Gastroesophageal sphincter (tissue), 4 donors: ENCODE measurements at regions not wholly inside any gene's neighbourhood (a gene's known extent, or its start where the extent isn't known, plus 50 kb on each side); places are given as distances from the start of the nearest gene placed in this dataset.

Experiments
- ATAC-seq: fragments of 150-250 bp; one replicate; pipeline ENCODE4 v1.9.1; 2016; ENCODE audit warnings: mild to moderate bottlenecking, moderate library complexity
- H3K27ac ChIP-seq, 4 donors: fragments of 200-600 bp; sonication (generic) in 3 of 4; 1 replicate in 3 of 4; 2 replicates in 1 of 4; pipeline ENCODE4 v1.5.1; 2016 to 2019
- H3K27me3 ChIP-seq: fragments of 200-600 bp; sonication (generic); one replicate; pipeline ENCODE4 v1.5.1; 2019
- H3K36me3 ChIP-seq, 2 donors: fragments of 200-600 bp; sonication (generic); one replicate each; pipeline ENCODE4 v1.5.1; 2019; ENCODE audit warnings: control low read depth in 1 of 2
- H3K4me1 ChIP-seq, 3 donors: fragments of 200-600 bp; sonication (generic); 1 replicate in 2 of 3; 2 replicates in 1 of 3; pipeline ENCODE4 v1.5.1; 2016 to 2019; ENCODE audit warnings: control low read depth in 2 of 3
- H3K4me3 ChIP-seq, 2 donors: fragments of 200-600 bp; sonication (generic); one replicate each; pipeline ENCODE4 v1.5.1; 2019; ENCODE audit warnings: mild to moderate bottlenecking in 1 of 2, moderate library complexity in 1 of 2
- H3K9me3 ChIP-seq, 3 donors: fragments of 200-600 bp; sonication (generic); one replicate each; pipeline ENCODE4 v1.5.1; 2017 to 2019; ENCODE audit warnings: control low read depth in 2 of 3
- CTCF ChIP-seq, 4 experiments: fragments of 200-600 bp in 2 of 4; fragments of 450-650 bp in 2 of 4; sonication (generic) in 1 of 4; IDR thresholded peaks; one replicate each; pipeline ENCODE4 v1.5.1; 2017 to 2019; ENCODE audit warnings: antibody characterized with exemption in 4 of 4, mild to moderate bottlenecking in 2 of 4, moderate library complexity in 2 of 4
- EP300 ChIP-seq: sonication (generic); formaldehyde crosslinking; IDR thresholded peaks from one replicate; pipeline ENCODE4 v1.6.1; 2017; ENCODE audit warnings: antibody characterized with exemption, mild to moderate bottlenecking
- POLR2A ChIP-seq, 2 donors: fragments of 450-650 bp; IDR thresholded peaks; one replicate each; pipeline ENCODE4 v1.6.1; 2017; ENCODE audit warnings: antibody characterized with exemption in 2 of 2, mild to moderate bottlenecking in 2 of 2, moderate library complexity in 1 of 2
- POLR2AphosphoS5 ChIP-seq: sonication (generic); formaldehyde crosslinking; IDR thresholded peaks from one replicate; pipeline ENCODE4 v1.6.1; 2017; ENCODE audit warnings: antibody characterized with exemption
- WGBS, 2 donors: methylation state at CpG; one replicate each; pipeline ENCODE4 v1.1.5; 2018; ENCODE audit warnings: low coverage in 1 of 2; 5-methylcytosine and 5-hydroxymethylcytosine counted together

GRCh38 chr3:5290915-5291314 lies 103.4 kb downstream of the EDEM1 start:
- H3K27me3 ChIP-seq = no peaks in the 10 kb centered on the region
- H3K9me3 ChIP-seq = peaks cover 0 to 11% (median 0%) of the 10 kb centered on the region in 3 donors
- 77 to 83% methylated on average over 3 of the region's 3 CpGs for WGBS, 2 donors
- no peak overlapping the region for H3K4me3 ChIP-seq
- no peaks in the 10 kb centered on the region for H3K36me3 ChIP-seq
- TF ChIP-seq CTCF (IDR thresholded peaks at IDR 0.05) = no peak
- TF ChIP-seq POLR2AphosphoS5 = no peak
- TF ChIP-seq EP300 = no peak
- no peak for TF ChIP-seq POLR2A (IDR thresholded peaks at IDR 0.05)
- no peaks in the 10 kb centered on the region for H3K4me1 ChIP-seq
- no peak for ATAC-seq
- no peak overlapping the region for H3K27ac ChIP-seq

- TF ChIP-seq POLR2AphosphoS5 (no peak), POLR2A (IDR thresholded peaks at IDR 0.05) (no peak), CTCF (IDR thresholded peaks at IDR 0.05) (no peak), EP300 (no peak)
- no peaks in the 10 kb centered on the region for H3K4me1 ChIP-seq
- 74 to 78% methylated on average over 6 to 7 of the region's 7 CpGs for WGBS, 2 donors
- H3K27me3 ChIP-seq = no peaks in the 10 kb centered on the region
- H3K9me3 ChIP-seq = peaks cover 0 to 7% (median 0%) of the 10 kb centered on the region in 3 donors
- H3K4me3 ChIP-seq = no peak overlapping the region
- no peak for ATAC-seq
- no peak overlapping the region for H3K27ac ChIP-seq
- H3K36me3 ChIP-seq = no peaks in the 10 kb centered on the region
Measured at GRCh38 chr3:5292512-5292911, 105.0 kb downstream of the EDEM1 start.

GRCh38 chr3:5293207-5293606 lies 105.7 kb downstream of the EDEM1 start:
- 29 to 31% methylated on average over 2 of the region's 2 CpGs for WGBS, 2 donors
- no peaks in the 10 kb centered on the region for H3K4me1 ChIP-seq

GRCh38 chr3:5294356-5294755 lies 106.8 kb downstream of the EDEM1 start:
- WGBS, 2 donors = 66 to 89% methylated on average over 2 to 3 of the region's 4 CpGs

More at GRCh38 chr3:5293207-5293606, 105.7 kb downstream of the EDEM1 start:
- H3K27me3 ChIP-seq = no peaks in the 10 kb centered on the region
- no peak overlapping the region for H3K4me3 ChIP-seq
- TF ChIP-seq CTCF (IDR thresholded peaks at IDR 0.05) = no peak
- TF ChIP-seq POLR2A (IDR thresholded peaks at IDR 0.05) = no peak
- TF ChIP-seq EP300 = no peak
- no peak for TF ChIP-seq POLR2AphosphoS5
- H3K9me3 ChIP-seq = peaks cover 0 to under 1% (median 0%) of the 10 kb centered on the region in 3 donors
- no peaks in the 10 kb centered on the region for H3K36me3 ChIP-seq
- no peak for ATAC-seq
- H3K27ac ChIP-seq = no peak overlapping the region

GRCh38 chr3:5295191-5295690 lies 107.7 kb downstream of the EDEM1 start:
- no peak for TF ChIP-seq POLR2AphosphoS5
- TF ChIP-seq EP300 = no peak
- no peak for TF ChIP-seq POLR2A (IDR thresholded peaks at IDR 0.05)
- TF ChIP-seq CTCF (IDR thresholded peaks at IDR 0.05) = no peak
- H3K27ac ChIP-seq = no peak overlapping the region
- 71 to 87% methylated on average over 1 of the region's 1 CpG for WGBS, 2 donors
- ATAC-seq = no peak
- H3K4me1 ChIP-seq = no peaks in the 10 kb centered on the region
- no peaks in the 10 kb centered on the region for H3K27me3 ChIP-seq
- no peaks in the 10 kb centered on the region for H3K9me3 ChIP-seq
- H3K4me3 ChIP-seq = no peak overlapping the region
- H3K36me3 ChIP-seq = no peaks in the 10 kb centered on the region

More at GRCh38 chr3:5294356-5294755, 106.8 kb downstream of the EDEM1 start:
- ATAC-seq = no peak
- H3K27ac ChIP-seq = no peak overlapping the region
- H3K4me1 ChIP-seq = no peaks in the 10 kb centered on the region
- H3K36me3 ChIP-seq = no peaks in the 10 kb centered on the region
- no peaks in the 10 kb centered on the region for H3K27me3 ChIP-seq
- H3K9me3 ChIP-seq = no peaks in the 10 kb centered on the region
- TF ChIP-seq POLR2AphosphoS5 = no peak
- no peak overlapping the region for H3K4me3 ChIP-seq
